HepG2 (cell line): ENCODE measurements at regions not wholly inside any gene's neighbourhood (a gene's known extent, or its start where the extent isn't known, plus 50 kb on each side); places are given as distances from the start of the nearest gene placed in this dataset.

Experiments used
- BHLHE40 ChIP-seq: IDR thresholded peaks from 2 replicates; pipeline ENCODE4 v1.6.1; 2011; ENCODE audit warnings: low read length, improper control_type of control experiment
- MAZ ChIP-seq, 2 experiments: sonication (generic) in 1 of 2; formaldehyde crosslinking in 1 of 2; IDR thresholded peaks; 2 replicates each; pipeline versions ENCODE4 v1.5.0 to v1.6.1; 2012 to 2020; ENCODE audit warnings: low read depth in 2 of 2, mild to moderate bottlenecking in 2 of 2, borderline replicate concordance in 1 of 2, improper control_type of control experiment in 1 of 2, low read length in 1 of 2, missing genetic modification reagents in 1 of 2, moderate library complexity in 1 of 2
- MYC ChIP-seq: sonication (generic); formaldehyde crosslinking; IDR thresholded peaks from 2 replicates; pipeline ENCODE4 v1.9.0; 2021; ENCODE audit warnings: missing genetic modification reagents, borderline replicate concordance
- NCOA1 ChIP-seq: sonication (generic); formaldehyde crosslinking; IDR thresholded peaks from 2 replicates; pipeline ENCODE4 v1.9.0; 2021; ENCODE audit warnings: missing genetic modification reagents
- NFYC ChIP-seq: IDR thresholded peaks from 2 replicates; pipeline ENCODE4 v1.6.1; 2016; ENCODE audit warnings: missing genetic modification reagents, missing compliant biosample characterization
- POLR2A ChIP-seq, 2 experiments: IDR thresholded peaks; 2 replicates each; pipeline ENCODE4 v1.6.1; 2011; ENCODE audit warnings: low read depth in 2 of 2, low read length in 2 of 2, mild to moderate bottlenecking in 1 of 2, moderate library complexity in 1 of 2; ENCODE audit not compliant: insufficient read depth in 1 of 2
- ZBTB43 ChIP-seq: sonication (generic); formaldehyde crosslinking; conservative IDR thresholded peaks from 2 replicates; pipeline ENCODE4 v1.4.0; 2020; ENCODE audit warnings: missing genetic modification reagents
- ZBTB7A ChIP-seq: sonication (generic); formaldehyde crosslinking; IDR thresholded peaks from 2 replicates; pipeline ENCODE4 v1.8.0; 2022; ENCODE audit warnings: mild to moderate bottlenecking, missing genetic modification reagents
- ZNF251 ChIP-seq: sonication (generic); formaldehyde crosslinking; IDR thresholded peaks from 2 replicates; pipeline ENCODE4 v1.9.0; 2021; ENCODE audit warnings: mild to moderate bottlenecking, missing genetic modification reagents
- ZNF772 ChIP-seq: sonication (generic); formaldehyde crosslinking; IDR thresholded peaks from 2 replicates; pipeline ENCODE4 v1.5.0; 2020; ENCODE audit warnings: mild to moderate bottlenecking, missing genetic modification reagents
- TF ChIP-seq, protein P1 (sequence below): sonication (generic); formaldehyde crosslinking; IDR thresholded peaks from 2 replicates; pipeline ENCODE4 v1.5.0; 2020; ENCODE audit warnings: mild to moderate bottlenecking, missing genetic modification reagents, moderate library complexity
- TF ChIP-seq, protein P2 (sequence below): sonication (generic); formaldehyde crosslinking; IDR thresholded peaks from 2 replicates; pipeline ENCODE4 v1.5.0; 2020; ENCODE audit warnings: mild to moderate bottlenecking, missing genetic modification reagents

DNA sequence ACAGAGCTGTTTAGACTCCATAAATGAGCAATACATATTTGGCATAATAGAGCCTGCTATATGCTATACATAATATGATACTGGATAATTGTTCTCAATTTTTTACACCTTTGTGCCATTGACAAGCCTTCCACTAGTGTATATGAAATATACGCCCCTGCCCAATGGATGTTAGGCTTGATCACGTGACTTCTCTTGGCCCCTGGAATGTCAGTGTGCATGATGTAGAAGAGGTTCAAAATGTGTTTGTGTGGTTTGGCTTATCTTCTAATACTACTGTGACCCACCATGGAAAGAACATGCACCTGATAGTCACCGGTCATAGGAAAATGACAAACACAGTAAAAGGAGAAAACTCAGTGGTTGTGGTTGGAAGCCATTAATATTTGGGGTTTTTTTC is 479.4 kb downstream of the PCDH20 start:
- TF ChIP-seq POLR2A (IDR thresholded peaks at IDR 0.05; ENCODE audit: insufficient read depth in 1 of 2, low read depth in 2 of 2, low read length in 2 of 2), result no peak
- no peak for TF ChIP-seq MYC (CRISPR knock-in tag)
- no peak for TF ChIP-seq MAZ (IDR thresholded peaks at IDR 0.05; ENCODE audit: borderline replicate concordance, low read depth, low read length)
- no peak for TF ChIP-seq MAZ (CRISPR knock-in tag; IDR thresholded peaks at IDR 0.05; ENCODE audit: low read depth)
- TF ChIP-seq ZBTB43, result no peak
- TF ChIP-seq NFYC (CRISPR knock-in tag), result no peak
- TF ChIP-seq, protein P1, sequence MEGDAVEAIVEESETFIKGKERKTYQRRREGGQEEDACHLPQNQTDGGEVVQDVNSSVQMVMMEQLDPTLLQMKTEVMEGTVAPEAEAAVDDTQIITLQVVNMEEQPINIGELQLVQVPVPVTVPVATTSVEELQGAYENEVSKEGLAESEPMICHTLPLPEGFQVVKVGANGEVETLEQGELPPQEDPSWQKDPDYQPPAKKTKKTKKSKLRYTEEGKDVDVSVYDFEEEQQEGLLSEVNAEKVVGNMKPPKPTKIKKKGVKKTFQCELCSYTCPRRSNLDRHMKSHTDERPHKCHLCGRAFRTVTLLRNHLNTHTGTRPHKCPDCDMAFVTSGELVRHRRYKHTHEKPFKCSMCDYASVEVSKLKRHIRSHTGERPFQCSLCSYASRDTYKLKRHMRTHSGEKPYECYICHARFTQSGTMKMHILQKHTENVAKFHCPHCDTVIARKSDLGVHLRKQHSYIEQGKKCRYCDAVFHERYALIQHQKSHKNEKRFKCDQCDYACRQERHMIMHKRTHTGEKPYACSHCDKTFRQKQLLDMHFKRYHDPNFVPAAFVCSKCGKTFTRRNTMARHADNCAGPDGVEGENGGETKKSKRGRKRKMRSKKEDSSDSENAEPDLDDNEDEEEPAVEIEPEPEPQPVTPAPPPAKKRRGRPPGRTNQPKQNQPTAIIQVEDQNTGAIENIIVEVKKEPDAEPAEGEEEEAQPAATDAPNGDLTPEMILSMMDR, result no peak
- TF ChIP-seq ZNF251 (CRISPR knock-in tag), result no peak
- no peak for TF ChIP-seq ZNF772 (CRISPR knock-in tag)
- no peak for TF ChIP-seq ZBTB7A
- TF ChIP-seq BHLHE40, result no peak
- TF ChIP-seq, protein P2, sequence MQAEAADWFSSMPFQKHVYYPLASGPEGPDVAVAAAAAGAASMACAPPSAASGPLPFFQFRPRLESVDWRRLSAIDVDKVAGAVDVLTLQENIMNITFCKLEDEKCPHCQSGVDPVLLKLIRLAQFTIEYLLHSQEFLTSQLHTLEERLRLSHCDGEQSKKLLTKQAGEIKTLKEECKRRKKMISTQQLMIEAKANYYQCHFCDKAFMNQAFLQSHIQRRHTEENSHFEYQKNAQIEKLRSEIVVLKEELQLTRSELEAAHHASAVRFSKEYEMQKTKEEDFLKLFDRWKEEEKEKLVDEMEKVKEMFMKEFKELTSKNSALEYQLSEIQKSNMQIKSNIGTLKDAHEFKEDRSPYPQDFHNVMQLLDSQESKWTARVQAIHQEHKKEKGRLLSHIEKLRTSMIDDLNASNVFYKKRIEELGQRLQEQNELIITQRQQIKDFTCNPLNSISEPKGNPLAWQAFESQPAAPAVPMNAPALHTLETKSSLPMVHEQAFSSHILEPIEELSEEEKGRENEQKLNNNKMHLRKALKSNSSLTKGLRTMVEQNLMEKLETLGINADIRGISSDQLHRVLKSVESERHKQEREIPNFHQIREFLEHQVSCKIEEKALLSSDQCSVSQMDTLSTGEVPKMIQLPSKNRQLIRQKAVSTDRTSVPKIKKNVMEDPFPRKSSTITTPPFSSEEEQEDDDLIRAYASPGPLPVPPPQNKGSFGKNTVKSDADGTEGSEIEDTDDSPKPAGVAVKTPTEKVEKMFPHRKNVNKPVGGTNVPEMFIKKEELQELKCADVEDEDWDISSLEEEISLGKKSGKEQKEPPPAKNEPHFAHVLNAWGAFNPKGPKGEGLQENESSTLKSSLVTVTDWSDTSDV (CRISPR knock-in tag), result no peak
- no peak for TF ChIP-seq NCOA1 (CRISPR knock-in tag)
